ENCODE measurements at regions not wholly inside any gene's neighbourhood (a gene's known extent, or its start where the extent isn't known, plus 50 kb on each side); places are given as distances from the start of the nearest gene placed in this dataset.

DNA sequence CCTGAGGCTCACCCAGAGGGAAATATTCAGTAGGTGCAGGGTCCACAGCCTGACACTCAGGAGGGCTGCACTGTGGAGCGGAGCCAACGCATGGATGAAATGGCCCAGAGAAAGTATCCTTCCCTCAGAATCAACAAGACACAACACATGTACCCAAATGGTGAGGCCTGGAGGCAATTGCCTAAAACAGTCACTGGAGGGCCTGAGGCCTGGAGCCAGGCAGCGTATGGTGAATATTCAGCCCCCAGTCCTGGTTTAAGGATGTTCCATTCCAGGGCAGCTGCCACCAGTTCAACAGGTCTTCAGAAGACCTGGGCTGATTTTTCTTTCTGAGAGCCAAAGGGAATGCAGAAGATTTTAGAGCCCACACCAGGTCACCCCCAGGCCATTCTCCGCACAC is 264.8 kb downstream of the INSC start:
- DNase-seq (ENCODE audit: low spot score): no peak

DNA sequence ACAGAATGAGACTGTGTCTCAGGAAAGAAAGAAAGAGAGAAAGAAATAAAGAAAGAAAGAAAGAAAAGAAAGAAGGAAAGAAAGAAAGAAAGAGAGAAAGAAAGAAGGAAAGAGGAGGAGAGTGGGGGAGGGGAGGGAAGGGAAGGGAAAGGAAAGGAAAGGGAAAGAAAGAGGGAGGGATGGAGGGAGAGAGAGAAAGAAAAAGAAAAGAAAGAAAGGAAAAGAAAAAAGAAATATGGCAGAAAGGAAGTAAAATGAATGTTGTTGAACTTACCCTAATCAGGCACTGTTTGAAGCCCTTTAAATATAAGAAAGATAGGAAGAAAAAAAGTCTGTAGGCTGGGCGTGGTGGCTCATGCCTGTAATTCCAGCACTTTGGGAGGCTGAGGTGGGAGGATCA is 276.1 kb downstream of the INSC start:
- no peak for DNase-seq (ENCODE audit: low spot score)

DNA sequence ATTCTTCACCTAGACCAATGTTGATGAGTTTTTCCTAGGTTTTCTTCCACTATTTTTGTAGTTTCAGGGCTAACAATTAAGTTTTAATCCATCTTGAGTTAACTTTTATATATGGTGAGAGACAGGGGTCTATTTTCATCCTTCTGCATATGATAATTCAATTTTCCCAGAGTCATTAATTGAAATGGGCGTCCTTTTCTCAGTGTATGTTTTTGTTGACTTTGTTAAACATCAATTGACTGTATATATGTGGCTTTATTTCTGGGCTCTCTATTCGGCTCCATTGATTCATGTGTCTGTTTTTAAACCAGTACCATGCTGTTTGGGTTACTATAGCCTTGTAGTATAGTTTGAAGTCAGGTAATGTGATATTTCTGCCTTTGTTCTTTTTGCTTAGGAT is 282.1 kb downstream of the INSC start:
- DNase-seq (ENCODE audit: low spot score): no peak

DNA sequence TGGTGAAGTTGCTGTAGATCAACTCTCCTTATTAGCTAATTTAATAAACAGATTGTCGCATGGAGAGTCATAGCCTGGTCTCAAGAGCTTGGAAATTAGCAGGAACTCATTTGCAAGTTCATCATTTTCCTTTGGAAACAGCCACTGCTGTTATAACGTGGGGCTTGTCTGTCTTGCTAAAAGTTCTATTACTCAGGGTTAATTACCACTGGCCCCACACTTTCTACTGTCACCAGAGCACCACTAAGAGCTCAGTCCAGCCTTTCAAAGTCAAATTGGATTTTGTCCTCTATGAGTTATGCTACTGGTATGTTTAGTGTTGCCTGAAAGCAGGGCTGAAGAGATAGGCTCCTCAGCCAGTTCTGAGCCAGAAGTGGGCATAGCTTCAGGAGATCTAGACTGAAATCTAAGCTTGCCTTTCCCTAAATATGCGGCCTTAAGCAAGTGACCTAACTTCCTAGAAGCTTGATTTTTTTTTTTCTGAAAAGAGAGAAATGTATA is 292.2 kb downstream of the INSC start:
- DNase-seq (ENCODE audit: low spot score): no peak

DNA sequence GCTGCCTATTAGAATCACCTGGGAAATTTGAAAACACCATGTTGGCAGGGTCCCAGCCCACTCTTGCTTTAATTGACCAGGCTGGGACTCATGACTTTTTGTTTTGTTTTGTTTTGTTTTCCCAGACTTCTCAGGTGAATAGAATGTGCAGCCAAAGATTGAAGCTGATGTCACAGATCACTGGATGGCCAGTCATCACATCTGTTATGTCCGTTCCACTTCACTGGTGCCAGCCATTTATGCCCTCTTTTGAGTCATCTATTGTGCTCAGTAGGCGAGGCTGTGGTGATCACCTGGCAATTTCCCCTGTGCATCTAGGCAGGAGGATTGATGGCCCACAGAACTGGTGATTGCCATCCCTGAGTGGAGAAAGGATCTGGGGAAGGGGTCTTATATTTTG is 297.3 kb downstream of the INSC start:
- DNase-seq (ENCODE audit: low spot score): no peak

DNA sequence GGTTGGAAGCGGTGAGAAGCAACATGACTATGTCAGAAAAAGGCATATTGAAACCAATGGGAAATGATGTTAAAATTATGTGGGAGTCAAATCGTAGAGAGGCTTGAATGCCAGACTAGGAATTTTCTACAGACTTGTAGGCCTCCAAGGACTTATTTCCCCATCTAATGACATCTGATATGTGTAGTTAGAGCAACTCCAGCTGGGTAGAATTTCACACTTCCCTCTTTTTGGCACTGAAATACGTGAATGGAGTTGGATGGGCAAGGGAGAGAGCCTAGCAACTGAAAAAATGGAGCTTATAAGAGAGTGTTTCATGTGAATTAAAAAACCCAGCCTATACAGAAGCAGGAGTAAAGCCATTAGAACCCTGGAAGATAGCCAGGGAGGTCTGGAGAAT is 304.2 kb downstream of the INSC start:
- DNase-seq (ENCODE audit: low spot score): no peak

DNA sequence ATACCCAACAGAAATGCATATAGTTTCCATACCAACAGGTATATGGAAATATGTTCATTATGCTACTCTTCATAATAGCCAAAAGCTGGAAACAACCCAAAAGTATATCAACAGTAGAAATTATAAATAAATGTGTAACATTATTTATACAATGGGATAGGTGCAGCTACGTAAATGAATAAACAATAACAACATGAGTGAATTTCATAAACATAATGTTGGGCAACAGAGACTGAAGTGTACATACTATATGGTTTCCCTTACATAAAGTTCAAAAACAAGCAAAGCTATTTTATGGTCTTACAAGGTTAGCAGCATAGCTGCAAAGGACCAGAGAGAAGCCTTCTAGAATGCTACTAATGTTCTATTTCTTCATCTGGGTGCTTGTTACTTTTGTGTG is 305.0 kb downstream of the INSC start:
- no peak for DNase-seq (ENCODE audit: low spot score)

DNA sequence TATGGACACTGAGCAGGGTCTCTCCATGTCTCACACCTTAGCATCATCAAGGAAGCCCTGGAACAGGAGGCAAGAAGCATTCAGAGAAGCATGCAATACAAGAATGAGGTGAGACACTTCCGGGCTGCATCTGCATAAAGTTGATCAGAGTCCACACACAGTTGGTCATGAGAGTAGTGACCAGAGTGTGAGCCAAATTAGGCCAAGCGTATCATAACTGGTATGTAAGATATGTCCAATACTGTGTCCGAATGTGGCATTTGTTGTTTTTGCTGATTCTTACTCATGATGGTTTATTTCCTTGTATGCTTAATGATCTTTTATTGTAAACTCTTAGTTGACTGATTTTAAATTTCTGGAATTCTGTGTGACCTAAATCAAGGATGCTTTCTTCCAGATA is 315.7 kb downstream of the INSC start:
- DNase-seq (ENCODE audit: low spot score): no peak

DNA sequence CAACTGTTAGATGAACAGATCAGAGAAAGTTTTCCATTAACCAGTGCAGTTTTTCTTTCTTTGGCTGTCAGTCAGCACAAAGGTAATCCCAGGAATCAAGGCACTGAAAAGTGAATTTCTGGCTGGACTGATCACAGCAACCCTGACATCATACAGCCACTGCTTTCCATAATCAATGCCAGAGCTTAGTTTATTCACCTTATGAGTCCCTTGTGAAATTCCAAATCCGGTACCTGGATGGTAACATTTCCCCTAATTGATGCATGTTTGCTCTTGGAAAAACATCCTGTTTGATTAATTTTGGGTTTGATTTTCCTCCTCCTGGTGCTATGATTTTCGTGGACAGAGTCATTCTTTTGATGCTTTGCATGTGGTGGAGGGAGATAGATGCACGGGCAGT is 319.8 kb downstream of the INSC start:
- DNase-seq (ENCODE audit: low spot score): no peak

DNA sequence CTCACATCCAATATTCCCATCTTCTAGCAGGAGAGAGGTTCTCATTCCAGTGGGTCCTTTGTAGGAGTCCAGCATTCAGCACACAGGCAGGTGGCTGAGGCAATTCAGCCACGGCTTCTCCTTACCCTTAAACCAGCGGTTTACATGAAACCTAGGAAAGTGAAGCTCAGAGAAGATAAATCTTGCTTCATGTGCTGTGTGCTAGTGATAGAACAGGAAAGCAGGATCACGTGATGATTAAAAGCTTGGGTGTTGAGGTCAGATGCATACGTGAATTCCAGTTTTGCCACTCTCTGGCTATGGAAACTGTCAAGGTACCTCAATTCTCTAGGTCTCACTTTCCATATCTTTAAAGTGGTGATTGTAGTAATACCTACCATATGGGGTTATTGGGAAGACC is 331.6 kb downstream of the INSC start:
- DNase-seq (ENCODE audit: low spot score): no peak

DNA sequence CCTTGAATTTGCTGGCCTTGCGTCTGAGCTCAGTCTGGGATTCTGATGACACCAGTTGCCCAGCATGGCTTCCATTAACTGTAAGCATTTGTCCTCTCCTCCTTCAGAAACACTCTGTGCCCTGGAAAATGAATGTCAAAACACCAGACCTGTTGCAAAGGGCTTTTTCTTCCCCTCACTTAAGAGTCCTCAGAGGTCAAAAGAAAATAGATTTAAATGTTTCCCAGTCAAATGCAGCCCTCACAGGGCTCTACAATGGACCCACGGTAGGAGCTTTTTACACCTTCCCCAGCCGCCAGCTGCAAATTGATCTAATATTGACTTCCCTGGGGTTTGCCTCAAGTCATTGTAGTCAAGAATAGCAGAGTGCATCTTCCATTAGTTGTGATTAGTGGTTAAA is 332.2 kb downstream of the INSC start:
- DNase-seq (ENCODE audit: low spot score): no peak

DNA sequence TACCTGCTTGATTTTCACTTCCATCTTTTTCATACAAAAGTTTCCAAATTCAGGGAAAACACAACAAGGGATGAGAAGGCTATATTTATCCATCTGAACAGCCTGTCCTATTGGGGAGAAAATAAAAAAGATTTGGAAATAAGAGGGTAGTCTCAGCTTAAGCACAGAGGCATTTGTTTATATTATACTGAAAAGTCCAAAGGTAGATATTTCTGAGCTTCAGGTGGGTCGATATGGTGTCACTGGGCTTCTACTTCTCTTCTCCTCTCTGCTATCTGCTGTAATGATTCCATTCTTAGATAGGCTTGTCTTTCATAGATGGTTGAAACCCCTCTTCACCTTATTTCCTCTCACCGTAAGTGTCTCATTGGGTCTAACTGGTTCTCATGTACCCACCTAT is 337.0 kb downstream of the INSC start:
- no peak for DNase-seq (ENCODE audit: low spot score)

DNA sequence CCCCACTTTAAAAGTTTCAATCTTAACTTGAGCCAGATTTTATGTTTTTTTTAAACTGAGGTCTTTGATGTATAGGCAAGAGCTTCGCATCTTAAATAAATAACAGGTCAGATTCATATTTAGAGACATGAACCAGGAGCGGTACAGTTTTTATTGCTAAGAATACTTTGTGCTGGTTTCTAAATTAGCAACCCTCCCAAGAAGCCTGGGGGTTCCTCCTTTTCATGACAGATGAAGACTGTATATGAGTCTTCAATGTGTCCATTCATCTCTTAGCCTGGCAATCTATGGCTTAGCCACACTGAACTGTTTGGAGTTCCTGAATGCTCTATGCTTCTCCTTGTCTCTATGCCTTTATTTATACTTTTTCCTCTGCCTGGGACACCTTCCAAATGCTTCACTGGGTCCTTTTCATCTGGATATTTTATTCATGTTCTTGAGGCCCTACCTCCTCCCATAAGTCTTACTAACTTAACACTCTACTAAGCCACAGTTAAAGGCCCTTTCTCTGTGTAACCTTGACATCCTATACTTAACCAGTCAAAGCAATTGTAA is 338.6 kb downstream of the INSC start:
- DNase-seq (ENCODE audit: low spot score): no peak

DNA sequence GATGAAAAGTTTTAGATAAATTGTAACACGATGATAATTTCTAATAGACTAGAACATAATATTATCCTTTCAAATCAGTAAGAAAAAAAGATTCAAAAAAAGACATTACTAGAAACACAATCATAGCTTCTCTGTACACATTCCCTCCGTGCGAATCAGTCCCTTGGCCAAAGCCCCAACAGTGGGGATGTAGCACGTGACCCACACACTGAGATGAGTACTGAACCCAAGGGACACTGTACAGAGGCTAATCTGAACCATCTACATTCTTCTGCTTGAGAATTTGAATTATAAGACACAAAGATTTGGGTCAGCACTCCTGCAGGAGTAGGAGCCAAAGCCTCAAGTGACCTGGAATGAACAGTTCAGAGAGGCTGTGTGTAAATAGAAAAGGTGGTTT is 353.7 kb downstream of the INSC start:
- no peak for DNase-seq (ENCODE audit: low spot score)

DNA sequence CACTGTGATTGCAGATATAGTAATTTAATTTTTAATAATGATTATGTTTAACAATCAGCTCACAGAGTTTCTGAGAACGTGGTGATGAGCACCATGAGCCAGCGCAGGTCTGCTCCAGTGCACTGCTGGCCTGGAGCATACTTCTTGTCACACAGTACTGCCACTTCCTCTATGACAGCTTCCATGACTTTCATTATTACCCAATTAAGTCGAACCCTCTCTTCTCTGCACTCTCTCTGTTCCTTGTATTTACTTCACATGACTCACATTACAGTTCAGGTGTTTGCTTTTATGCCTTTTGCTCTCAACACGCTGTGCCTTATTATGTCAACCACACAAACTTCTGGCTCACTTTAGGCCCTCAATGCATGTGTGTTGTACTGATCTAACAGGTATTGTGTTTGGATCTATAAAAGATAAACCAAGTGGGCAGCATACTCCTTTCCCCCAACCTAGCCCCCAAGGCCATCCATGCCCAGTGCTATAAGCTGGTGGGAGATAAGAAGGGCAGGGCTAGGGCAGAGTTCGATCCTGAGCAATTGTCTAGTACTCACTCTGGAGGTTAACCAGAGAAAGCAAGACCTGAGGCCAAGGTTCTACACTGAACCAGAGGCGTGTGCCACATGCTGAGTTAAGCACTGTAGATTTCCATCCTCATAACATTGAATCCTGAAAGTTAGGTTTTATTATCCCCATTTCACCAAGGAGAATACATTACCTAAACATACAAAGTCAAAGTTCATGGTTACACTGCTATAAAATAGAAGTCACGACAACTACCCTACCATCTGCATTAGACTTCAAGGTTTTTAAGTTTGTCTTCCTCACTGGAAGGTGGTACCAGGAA is 356.5 kb downstream of the INSC start:
- DNase-seq (ENCODE audit: low spot score): no peak

DNA sequence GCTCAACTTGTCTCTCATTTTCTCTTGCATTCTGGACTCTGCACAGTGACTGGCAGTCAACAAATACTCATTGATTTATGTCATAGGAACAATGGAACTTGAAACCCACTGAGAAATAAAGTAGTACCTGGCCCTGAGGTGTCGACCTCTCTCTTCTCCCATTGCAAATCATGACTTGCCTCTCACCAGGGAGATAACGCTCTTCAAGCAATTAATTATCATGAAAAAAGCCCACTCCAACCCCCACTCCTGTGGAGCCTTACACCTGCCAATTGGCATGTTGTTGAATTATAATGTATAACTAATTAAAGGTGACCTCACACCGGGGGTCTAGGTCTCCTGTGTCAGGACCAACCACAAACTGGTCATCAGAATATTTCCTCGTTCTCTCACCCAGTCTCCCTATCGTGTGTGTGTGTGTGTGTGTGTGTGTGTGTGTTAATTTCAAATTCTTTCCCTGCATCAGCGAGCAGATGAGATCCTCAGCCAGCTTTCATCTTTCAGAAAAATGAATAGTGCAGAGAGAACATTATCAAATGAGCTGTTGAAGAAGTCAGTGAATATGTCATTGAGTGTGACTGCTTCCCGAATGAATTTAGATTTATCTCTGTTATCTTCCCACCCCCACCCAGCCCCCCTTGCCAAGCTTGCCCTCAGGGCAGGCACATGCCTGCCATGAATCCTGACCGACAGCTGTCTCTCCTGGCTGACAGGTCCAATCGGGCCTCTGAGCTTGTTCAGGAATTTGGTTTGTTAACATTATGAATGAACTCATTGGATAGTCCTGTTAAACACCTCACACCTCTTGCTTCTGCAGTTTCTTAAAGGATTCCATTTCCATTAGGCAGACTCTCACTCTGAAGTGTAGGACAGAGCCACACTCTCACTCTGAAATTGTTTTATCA is 357.4 kb downstream of the INSC start:
- DNase-seq (ENCODE audit: low spot score): no peak

DNA sequence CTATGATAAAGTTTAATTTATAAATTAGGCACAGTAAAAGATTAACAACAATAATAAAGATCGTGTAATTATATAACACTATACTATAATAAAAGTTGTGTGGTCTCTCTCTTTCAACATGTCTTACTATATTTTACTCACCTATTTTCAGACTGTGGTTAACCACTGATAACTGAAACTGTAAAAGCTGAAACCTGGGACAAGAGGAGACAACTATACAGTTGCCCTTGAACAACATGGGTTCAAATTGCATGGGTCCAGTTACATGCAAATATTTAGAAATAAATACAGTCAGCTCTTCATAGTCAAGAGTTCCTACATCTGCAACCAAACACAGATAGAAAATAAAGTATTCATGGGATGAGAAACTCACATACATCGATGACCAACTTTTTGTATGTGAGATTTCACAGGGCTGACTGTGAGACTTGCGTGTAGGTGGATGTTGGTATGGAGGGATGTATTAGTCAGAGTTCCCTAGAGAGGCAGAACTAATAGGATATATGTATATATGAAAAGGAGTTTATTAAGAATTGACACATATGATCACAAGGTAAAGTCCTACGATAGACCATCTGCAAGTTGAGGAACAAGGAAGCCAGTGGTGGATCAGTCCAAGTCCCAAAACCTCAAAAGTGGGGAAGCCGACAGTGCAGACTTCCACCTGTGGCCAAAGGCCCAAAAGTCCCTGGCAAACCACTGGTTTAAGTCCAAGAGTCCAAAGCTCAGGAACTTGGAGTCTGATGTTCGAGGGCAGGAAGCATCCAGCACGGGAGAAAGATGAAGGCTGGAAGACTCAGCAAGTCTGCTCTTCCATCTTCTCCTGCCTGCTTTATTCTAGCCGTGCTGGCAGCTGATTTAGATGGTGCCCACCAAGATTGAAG is 359.5 kb downstream of the INSC start:
- DNase-seq (ENCODE audit: low spot score): no peak

DNA sequence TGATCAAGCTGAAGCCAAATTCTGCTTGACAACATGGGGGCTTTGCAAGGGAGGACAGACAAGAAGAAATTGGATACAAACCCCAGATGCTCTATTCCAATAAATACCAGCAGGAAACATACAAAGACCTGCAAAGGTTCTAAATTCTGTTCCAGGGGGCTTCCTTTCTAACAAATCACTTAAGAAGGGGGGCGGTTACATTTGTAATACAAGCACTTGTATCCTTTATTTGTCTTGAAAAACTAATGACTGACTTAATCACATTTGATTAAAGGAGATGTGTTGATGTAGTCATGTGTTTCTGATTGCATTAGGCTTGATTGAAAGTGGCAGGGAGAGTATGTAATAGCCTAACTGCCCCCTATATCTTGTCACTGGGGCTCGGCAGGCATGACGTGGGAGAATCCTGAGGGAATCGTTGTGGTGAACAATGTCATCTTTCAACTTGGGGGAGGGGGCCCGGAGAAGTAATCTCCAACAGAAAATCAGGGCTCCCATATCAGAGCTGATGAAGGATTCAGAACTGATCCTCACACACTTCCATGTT is 361.7 kb downstream of the INSC start:
- no peak for DNase-seq (ENCODE audit: low spot score)

DNA sequence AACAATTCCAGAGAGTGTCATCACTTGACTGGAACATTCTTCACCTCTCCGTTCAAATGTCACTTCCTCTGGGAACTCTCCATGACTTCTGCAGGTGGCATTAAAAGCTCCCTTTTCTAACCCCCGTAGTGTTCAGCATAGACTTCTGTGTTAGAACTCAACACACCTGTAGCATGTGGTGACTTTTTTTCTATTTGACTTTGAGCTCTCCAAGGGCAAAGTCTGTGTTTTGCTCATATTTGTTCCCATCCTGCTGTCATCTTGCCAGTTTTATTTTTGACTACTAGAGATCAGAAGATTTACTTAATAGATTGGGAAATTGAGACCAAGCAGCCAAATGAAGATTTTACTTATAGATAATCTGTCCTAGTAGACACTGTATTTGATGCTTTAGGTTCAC is 367.1 kb downstream of the INSC start:
- no peak for DNase-seq (ENCODE audit: low spot score)

DNA sequence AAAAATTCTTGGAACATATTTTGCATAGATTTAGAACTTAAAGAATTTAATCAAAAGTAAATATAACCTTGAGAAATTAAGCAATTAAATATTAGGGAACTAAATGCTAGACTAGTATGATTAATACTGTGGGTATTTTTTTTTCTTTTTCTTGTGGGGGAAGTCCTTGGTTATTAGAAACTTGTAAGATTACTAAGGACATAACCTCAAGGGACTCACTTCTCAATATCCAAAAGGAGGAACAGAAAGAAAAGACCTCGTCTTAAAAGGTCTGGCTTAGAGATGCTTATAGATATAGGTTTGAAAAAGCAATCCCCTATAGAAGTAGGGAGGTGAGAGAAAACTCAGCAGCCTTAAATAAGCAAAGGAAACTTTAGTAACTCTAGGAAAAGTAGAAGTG is 368.5 kb downstream of the INSC start:
- DNase-seq (ENCODE audit: low spot score): no peak

DNA sequence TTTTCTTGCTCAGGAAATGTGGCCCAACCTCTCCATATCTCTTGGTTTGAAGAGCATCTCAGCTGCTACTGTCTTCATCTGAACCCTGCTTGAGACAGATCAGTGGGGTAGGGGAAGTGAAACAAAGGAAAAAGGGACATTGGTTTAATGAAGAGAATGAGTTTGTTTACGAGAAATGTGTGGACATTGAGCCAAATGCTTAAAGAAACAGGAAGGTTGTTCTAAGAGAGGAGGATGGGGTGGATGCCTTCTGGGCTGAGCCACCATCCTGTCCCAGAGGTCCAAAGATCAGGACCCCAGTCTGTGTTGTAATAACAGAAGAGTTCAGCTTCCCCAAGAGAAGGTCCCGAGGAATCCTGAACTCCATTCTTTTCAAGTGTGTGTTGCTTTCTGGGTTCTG is 369.7 kb downstream of the INSC start:
- DNase-seq (ENCODE audit: low spot score): peak; percentile 53

DNA sequence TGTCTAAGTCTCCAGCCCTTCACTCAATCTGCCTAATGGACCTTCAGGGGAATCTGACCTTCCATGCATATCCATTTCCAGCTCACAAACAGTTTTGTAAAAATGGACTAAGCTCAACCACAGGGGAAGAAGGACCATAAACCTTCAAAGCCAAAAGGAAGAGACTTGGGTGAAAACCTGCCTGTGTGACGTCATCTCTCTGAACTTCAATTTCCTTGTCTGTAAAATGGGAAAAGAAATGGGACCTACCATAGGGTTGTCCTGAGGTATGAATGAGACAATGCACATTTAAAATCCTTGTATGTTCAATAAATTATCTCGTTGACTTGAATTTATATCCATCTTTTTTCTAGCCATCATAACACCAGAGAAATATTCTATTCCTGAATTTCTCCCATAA is 370.7 kb downstream of the INSC start:
- no peak for DNase-seq (ENCODE audit: low spot score)

Measured in globus pallidus (tissue), 1 donor.